GM21447 (cell line): ENCODE measurements at regions not wholly inside any gene's neighbourhood (a gene's known extent, or its start where the extent isn't known, plus 50 kb on each side); places are given as distances from the start of the nearest gene placed in this dataset.

Experiments used
- ATAC-seq: cut with Tn5 transposase; IDR thresholded peaks from one replicate; pipeline ENCODE4 v1.9.1; 2021; ENCODE audit not compliant: unreplicated experiment

DNA sequence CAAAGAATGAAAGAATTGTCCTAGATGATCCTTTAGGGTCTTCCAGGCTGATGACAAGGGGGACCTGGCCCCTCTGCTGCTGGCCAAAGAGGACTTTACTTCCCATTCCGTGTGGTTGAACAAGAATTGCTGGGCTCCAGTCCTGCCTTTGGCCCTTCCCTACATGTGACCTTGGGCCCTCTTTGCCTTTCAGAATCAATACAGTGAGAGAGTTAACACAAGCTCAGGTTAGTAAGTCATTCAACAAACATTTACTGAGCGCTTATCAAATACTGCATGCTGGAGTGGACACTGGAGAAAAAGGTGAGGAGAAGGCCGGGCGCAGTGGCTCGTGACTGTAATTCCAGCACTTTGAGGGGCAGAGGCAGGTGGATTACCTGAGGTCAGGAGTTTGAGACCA is 113.1 kb downstream of the C9orf50 start:
- ATAC-seq: no peak

DNA sequence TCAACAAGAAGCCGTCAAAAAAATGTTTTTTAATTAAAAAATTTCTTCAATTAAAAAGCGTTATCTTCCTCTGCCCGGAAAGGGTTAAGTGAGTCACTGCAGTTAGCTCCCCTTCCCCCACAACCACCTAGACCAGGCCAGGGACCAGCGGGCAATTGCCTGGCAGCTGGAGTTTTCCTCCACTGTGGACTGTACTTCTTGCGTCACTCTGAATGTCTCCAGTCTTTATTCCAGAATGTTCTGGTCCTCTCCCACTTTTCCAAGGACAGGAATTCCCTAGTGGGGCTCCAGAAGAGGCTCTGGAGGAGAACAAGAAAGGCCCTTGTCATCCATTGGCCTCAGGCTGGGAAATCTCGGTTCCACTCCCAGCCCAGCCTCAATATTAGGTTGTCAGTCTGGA is 114.0 kb downstream of the C9orf50 start:
- no peak for ATAC-seq

DNA sequence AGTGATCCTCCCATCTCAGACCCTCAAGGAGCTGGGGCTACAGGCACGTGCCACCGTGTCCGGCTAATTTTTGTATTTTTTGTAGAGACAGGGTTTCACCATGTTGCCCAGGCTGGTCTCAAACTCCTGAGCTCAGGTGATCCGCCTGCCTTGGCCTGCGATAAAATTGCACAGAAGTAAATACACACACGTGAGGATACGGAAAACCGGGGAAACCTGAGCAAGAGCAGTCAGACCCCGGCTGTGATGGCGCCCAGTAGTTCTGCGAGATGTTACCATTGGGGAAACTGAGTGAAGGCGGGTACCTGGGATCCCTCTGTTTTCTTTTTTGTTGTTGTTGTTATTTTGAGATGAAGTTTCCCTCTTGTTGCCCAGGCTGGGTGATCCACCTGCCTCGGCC is 114.9 kb downstream of the C9orf50 start:
- no peak for ATAC-seq

DNA sequence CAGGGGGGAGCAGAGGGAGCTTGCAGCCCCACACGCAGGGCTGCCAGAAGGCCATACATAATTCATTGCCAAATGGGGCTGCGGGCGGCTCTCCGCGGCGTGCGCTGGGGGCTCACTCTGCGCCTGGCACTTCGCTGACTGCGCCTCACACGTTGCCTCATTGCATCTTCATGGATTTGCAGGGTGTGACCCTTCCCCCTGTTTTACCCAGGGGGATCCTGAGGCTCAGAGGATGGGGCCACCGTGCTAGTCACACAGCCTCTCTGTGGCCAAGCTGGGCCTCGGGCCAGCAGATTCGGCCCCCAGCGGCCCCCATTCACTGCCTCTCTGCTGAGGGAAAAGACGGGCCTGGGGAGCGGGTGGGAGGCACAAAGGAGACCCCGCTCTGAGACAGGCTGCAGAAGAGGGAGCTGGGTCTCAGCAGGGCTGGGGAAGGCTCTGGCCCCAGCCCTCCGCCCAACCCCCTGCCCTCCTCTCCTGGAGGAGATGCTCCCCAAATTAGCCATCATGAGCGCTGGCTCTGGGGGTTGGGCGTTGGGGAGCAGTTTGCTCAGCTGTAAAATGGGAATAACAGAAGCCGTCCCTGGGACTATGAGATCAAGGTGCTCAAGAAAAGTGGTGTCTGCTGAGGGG is 115.5 kb downstream of the C9orf50 start:
- no peak for ATAC-seq

DNA sequence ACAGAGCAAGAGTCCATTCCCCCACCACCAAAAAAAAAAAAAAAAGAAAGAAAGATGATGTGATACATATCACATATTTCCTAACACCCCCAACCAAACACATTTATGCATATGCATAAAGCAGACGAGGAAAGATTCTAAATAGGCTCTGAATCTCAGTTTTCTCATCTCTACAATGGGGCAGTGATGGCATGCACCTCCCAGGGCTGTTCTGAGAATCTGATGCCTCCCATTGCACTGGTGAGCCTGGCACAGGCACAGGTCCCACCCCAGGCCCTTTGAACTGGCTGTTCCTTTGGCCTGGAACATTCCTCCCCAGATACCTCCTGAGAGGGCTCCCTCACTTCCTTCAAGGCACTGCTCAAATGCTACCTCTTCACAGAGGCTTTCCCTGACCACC is 116.5 kb downstream of the C9orf50 start:
- ATAC-seq: no peak

DNA sequence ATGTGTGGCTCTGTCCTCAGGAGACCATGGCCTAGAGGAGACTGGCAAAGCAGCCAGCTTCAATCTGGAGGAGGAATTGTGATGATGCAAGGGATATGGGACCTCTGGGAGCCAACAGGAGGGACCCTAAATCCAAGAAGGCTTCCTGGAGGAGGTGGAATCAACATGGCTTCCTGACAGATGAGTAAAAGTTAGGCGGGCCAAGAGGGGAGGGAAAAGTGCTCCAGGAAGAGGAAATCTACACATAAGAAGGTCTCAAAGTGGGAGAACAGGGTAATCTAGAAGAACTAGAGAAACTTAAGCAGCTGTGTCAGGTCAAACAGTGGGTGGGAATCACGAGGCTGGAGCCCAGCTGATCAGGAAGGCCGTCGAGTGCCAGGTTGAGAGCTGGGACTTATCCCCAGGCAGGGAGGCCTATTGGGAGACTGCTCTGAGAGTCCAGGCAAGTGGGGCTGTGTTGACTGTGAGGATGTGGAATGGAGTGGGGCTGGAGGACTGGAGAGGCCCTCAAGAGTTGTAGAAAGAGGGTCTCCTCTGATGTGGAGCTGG is 119.1 kb downstream of the C9orf50 start:
- no peak for ATAC-seq

DNA sequence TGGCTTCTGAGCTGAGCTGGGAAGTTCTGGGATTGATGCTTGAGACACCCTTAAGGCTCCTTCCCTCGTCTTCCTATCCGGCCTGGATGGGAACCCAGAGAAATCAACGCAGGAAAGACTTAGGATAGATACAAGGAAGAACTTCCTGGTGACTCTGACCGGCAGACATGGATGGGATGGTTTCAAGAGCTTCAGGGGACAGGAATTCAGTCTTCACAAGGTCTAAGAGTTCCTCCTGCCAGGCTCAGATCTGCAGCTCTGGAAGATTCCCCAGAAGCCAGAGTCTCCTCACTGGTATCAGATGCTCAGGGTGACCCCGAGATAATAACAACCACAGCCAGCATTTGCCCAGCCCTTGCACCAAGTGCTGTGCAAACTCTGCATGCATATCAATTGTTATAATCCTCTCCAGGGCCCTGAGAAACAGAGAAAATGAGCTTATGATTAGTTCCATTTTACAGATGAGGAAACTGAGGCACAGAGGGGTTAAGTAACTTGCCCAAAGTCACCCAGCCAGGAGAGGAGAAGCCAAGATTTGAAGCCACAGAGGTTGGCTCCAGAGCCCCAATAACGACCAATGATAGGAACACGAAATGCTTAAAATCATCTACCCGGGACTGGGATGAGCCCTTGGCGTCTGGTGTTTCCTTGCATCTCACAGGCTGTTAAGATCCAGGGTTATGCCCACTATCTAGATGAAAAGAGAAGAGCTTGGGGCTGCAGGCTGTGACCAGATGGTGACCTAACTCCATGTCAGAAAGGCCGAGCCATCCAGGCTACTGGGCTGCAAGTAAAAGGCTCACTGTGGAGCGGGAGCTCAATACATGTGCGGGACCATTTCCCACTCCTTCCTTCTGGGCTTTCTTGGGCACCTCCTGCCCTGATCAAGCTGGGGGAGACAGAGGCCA is 119.8 kb downstream of the C9orf50 start:
- no peak for ATAC-seq

DNA sequence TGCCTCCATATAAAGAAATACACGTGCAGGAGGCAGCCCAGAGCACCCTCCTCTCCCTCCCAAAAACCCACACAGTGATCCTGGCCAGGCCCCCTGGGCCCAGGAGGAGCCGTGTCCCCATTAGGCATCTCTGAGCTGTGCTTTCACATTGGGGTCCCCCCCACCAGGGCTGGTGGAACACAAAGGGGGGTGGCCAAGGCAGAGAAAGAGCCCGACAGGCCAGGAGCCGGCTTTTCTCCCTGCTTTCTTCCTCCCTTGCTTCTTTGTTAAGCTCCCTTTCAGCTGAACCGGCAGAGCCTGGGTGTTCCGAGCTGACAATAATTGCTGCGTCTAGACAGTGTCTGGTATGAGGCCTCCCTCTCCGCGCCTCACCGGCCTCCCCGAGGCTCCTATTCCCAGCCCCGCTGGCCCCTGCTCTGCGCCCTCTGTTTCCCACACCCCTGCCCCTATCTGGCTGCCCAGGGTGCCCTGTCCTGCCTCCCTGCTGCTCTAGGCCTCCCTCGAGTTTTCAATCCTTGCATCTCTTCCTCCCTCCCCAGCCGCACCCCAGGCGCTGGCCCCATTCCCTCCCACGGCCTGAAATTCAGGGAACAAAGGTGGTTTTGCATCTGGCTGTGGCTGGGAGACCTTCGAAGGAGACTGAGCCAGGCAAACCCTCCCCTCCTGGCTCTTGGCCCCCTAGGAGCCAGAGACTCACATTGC is 120.6 kb downstream of the C9orf50 start:
- ATAC-seq: no peak

DNA sequence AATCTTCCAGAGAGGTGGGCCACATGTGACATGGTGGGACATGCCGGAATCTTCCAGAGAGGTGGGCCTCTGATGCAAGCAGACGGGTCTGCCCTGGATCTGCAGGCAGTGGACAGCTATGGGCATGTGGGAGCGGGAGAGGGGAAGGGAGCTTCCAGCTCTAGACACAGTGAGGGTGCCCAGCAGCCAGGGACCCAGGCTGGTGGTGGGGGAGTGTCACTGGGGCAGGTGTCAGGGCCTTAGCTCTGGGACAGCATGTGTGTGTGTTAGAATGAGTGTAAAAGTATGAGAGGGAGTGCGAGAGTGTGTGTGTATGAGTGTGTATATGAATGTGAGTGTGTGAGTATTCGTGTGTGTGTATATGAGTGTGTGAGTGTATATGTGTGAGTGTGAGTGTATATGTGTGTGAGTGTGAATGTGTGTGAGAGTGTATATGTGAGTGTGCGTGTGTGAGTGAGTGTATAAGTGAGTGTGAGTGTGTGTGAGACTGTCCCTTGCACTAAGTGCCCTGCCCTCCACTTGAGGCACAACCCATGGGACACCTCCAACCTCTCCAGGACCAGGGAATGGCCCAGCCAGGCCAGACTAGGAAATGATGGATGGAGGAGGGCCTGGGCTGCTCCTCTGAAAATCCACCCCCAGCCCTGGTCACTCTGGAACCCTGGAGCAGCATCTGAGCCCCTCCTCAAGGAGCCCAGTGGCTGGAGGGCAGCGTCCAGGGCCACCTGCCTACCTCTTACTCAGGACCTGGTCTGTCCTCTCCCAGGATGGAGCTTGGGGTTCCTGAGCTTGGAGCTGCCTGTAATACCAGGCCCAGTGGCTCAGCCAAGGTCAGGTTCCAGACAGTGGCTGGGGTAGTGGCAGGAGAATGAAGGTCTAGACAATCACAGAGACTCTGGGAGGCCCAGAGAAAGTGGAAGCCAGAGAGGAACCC is 122.2 kb downstream of the C9orf50 start:
- no peak for ATAC-seq

DNA sequence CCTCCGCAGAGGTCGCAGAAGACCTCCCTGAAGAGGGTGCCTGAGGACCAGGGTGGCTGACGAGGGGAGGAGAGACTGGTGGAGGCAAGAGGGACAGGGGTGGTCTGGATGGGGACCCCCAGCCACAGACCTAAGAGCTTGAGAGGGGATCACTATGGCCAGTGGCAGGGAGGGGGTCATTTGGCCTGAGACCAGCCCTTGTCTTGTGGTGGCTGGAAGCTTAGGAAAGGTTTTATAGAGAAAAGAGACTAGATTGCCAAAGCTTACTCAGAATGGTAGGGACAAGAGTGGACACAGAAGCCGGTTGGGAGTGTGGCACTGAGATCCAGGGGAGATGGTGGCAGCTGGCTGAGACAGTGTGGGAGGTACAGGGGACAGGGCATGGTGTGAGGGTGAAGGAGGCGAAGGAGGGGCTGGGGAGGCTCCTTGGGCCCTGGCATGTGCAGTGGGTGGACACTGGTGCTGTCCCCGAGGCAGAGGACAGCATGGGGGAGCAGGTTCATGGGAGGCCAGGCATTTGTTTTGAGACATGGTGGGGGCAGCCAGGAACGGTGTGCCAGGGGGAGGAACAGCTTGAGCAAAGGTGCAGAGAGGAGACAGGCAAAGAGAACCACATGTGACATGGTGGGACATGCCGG is 123.0 kb downstream of the C9orf50 start:
- no peak for ATAC-seq

DNA sequence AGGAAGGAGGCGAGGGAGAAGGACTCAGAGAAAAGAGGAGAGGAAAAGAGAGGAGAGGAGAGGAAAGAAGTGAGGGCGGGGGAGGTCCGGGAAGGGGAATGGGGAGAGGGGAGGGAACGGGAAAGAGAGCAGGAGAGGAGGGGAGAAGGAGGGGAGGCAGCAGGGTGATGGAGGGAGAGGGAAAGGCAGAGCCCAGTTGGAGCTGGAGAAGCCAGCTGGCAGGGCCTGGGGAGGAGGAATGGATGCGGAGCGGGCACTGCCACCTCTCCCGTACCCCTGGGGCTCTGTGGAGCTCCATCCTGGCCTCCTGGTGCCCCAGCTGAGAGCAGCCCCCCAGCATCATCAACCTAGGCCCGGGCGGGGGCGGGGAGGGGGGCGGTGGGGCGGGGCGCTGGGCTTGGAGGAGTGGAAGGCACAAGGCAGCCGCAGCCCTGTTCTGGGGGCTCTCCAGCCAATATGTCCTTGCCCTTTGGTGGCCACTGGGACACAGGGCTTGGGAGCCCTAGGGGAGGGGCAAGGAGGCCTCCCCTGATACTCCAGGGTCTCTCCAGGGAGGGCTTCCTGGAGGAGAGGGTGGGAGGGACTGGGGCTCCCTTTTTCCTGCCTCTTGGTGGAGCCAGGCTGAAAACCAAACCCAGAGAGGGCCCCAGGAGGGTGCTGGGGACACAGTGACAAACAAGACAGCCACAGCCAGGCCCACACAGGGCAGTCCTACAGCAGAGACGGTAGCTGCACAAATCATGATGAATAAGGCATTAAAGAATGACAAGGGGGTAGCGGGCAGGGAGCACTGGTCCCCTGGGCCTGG is 123.7 kb downstream of the C9orf50 start:
- ATAC-seq: no peak

DNA sequence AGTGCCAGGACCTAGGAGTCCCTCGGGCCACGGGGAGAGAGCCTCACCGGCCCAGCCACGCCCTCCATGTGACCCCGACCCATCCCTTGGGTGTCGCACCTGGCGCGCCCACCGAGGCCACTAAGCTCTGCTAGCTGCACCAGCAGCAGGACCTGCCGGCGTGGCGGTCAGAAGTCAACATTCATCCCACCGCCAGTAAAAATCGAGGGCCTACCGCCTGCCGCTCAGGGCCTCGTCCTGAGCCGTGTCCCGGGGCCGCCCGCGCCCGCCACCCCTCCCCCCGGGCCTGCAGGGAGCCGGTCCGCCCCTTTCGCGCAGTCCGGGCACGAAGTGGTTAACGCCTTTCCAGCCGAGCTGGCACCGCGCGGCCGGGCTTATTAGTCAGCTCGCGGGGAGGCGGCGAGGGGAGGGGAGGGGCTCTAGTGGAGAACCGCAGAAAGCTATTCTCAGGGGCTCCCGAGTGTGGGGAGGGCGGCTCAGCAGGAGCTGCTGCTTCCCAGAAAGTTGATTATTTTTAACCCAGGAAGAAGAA is 124.4 kb downstream of the C9orf50 start:
- ATAC-seq: no peak

DNA sequence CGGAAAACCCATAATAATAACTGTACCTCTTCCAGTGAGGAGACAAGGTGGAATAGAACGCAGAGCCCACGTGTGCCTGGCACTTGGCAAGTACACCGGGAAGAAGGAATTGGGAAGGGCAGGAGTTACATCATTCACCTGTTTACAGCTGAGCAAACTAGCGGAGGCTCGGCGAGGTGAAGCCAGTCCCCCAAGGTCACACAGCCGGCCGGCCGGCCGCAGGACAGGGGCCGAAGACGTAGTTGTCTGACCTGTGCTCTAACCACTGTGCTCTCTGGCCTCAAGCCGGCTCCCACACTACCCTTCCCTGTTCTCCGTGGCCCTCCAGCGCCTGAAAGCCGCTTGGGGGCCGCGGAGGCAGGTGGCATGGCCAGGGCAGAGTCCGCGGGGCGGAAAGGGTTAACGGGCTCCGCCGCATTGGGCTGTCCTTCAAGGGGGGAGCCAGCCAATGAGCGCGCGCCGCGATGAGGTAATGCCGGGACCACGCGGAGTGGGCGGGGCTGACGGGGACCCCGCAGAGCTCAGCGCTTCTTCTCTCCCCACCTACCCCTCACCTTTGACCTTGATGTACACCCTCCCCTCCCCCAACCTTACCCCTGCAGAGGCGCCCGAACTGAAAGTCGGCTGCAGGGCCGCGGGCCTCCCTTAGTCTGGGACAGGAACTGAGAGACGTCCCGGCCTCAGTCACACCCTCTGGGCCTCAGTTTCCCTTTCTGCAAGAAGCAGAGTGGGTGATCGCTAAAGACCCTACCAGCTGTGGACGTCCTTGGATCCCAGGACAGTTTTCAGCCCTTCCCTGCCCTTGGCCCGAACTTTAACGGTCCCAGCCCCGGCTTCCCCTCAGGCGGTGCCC is 125.1 kb downstream of the C9orf50 start:
- ATAC-seq: no peak

DNA sequence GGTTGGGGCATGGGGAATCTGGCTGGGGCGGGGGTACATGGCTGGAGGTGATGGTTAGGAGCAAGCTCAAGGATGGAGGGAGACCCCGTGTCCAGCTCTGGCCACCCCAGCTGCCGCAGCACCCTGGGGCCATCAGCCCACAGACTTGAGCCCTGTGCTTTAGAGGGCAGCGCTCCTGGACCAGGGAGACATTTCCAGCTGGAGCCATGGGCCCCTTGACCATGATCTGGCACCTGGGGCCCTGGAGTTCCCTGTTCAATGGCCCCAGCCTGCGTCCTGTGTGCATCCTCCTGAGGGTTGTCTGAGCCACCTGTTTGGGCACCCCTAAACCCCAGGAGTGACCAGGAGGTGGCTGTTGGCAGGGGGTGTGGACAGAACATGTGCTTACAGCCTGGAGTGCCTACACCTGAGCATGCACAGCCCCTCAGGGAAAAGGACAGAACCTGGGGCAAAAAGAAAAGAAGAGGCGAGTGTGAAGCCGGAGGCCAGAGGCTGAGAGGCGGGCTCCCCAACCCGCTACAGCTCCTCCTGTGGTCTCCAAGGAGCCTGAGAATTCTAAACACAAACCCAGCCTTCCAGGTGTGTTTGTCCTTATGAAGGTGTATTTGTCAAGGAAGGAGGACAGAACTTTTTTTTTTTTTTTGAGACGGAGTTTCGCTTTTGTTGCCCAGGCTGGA is 126.7 kb downstream of the C9orf50 start:
- ATAC-seq: no peak

DNA sequence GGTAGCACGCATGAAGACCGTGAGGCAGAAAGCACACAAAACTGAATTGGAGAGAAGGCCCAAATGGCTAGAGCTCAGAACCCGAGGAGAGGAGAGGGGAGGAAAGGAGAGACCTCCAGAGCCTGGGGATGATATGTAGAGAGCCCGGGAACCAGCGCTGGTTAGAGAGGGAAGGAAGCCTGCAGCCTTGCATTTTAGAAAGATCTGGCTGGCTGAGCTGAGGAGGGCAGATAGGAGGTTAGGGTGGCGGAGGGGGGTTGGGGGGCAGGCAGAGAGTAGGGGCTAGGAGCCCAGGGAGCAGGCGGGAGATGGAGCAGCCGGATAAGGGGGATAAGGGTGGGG is 127.2 kb downstream of the C9orf50 start:
- no peak for ATAC-seq

DNA sequence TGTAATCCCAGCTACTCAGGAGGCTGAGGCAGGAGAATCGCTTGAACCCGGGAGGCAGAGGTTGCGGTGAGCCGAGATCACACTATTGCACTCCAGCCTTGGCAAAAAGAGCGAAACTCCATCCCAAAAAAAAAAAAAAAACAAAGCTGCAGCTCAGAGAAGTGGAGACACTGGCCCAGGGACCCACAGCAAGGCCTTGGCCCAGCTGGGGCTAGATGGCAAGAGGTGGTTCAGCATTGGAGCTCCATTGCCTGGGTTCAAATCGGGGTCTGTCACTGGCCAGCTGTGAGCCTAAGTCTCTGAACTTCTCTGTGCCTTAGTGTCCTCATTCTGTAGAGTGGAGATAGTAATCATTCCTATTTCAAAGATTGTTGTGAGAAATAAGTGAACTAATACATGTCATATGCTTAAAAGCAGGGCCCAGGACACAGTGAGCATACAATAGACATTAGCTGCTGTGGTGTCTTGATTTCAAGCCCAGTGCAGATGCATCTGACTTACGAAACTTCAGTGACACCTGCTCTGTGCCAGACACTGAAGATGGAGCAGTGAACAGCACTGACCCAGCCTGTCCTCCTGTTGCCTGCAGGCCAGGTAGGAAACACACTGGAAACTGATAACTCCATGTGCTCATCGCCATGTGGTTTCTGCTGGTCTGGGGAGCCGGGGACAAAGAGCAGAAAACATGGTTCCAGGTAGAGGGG is 127.7 kb downstream of the C9orf50 start:
- ATAC-seq: no peak

DNA sequence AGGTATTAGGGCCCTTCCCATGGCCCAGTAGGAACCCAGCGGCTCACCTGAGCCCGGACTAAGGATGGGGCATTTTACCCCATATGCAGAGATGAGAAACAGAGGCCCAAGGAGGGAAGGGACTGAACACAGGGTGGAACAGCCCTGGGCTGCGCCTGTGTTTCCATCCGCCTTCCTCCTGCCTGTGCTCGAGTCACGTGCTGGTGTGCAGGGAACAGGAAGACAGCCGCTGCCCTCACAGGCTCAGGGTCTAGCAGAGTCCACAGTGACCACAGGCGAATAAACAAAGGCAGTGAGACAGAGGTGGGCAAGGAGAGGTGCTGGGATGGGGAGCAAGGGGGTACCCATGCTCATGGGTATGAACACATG is 129.4 kb downstream of the C9orf50 start:
- ATAC-seq: no peak
